Keratinocyte (primary cell): ENCODE measurements at regions not wholly inside any gene's neighbourhood (a gene's known extent, or its start where the extent isn't known, plus 50 kb on each side); places are given as distances from the start of the nearest gene placed in this dataset.

ENCODE experiments used
- EZH2 ChIP-seq: IDR thresholded peaks from one replicate; pipeline ENCODE4 v1.6.1; 2012; ENCODE audit warnings: inconsistent platforms, mild to moderate bottlenecking, low read length, moderate library complexity
- TF ChIP-seq, protein P1 (sequence below), 3 experiments: IDR thresholded peaks in 1 of 3; conservative IDR thresholded peaks in 1 of 3; optimal IDR thresholded peaks in 1 of 3; 2 replicates in 2 of 3; 3 replicates in 1 of 3; pipeline versions ENCODE3 to v1.5.1; 2011; ENCODE audit warnings: low read length in 3 of 3, mild to moderate bottlenecking in 3 of 3, moderate library complexity in 2 of 3, control low read depth in 1 of 3, inconsistent platforms in 1 of 3; ENCODE audit not compliant: insufficient read depth in 2 of 3; ENCODE audit errors: extremely low read depth in 1 of 3

DNA sequence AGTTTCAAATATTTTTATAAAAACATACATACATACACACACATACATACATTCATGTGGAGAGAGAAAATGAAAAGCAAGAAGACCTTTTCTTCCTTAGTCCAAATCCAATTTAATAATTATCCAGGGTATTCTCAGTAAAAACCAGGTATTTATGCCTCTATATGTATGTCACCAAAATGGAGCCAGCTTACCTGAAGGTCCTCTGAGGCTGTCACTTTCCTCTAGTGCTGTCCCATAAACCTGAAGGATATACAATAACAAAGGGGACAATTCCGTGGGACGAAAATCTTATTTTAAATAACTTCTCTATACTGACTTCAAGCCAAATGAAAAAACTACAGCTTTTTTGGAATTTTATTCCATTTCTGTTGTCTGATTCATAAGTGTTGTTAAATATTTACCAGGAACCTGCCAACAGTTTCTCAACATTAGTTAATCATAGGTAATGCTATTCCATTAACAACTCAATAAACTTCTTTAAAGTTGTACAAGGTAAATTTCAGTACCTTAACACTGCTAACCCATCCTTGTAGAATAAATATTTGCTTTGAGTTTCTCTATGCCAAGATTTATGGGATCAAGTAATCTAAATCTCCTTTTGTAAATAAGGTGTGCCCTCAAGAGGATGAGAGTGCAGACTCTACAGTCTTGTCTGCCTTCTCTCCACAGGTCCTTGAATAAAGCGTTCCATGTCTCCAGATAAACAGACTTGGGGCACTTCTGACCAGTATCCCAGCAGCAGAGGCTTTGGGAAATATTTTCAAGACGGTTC is 260.3 kb downstream of the AHR start:
- TF ChIP-seq, protein P1, sequence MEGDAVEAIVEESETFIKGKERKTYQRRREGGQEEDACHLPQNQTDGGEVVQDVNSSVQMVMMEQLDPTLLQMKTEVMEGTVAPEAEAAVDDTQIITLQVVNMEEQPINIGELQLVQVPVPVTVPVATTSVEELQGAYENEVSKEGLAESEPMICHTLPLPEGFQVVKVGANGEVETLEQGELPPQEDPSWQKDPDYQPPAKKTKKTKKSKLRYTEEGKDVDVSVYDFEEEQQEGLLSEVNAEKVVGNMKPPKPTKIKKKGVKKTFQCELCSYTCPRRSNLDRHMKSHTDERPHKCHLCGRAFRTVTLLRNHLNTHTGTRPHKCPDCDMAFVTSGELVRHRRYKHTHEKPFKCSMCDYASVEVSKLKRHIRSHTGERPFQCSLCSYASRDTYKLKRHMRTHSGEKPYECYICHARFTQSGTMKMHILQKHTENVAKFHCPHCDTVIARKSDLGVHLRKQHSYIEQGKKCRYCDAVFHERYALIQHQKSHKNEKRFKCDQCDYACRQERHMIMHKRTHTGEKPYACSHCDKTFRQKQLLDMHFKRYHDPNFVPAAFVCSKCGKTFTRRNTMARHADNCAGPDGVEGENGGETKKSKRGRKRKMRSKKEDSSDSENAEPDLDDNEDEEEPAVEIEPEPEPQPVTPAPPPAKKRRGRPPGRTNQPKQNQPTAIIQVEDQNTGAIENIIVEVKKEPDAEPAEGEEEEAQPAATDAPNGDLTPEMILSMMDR (optimal IDR thresholded peaks at IDR 0.05 in 1 of 3, IDR thresholded peaks at IDR 0.05 in 1 of 3, conservative IDR thresholded peaks at IDR 0.05 in 1 of 3; ENCODE audit: extremely low read depth in 1 of 3, insufficient read depth in 2 of 3, low read length in 3 of 3): no peak
- no peak for TF ChIP-seq EZH2
